HepG2 (cell line): ENCODE measurements at regions not wholly inside any gene's neighbourhood (a gene's known extent, or its start where the extent isn't known, plus 50 kb on each side); places are given as distances from the start of the nearest gene placed in this dataset.

Experiments used
- GATA4 ChIP-seq: sonication (generic); IDR thresholded peaks from 2 replicates; pipeline ENCODE4 v1.6.1; 2016; ENCODE audit warnings: antibody characterized with exemption, low read depth, borderline replicate concordance
- KLF16 ChIP-seq, 2 experiments: sonication (generic) in 1 of 2; formaldehyde crosslinking in 1 of 2; IDR thresholded peaks; 2 replicates each; pipeline versions ENCODE4 v1.6.1 to v1.8.0; 2016 to 2023; ENCODE audit warnings: missing genetic modification reagents in 2 of 2, missing compliant biosample characterization in 1 of 2
- SIN3B ChIP-seq: fragments of 150-350 bp; IDR thresholded peaks from 2 replicates; pipeline ENCODE4 v1.6.1; 2014; ENCODE audit warnings: low read length
- USF2 ChIP-seq, 2 experiments: sonication (generic) in 1 of 2; formaldehyde crosslinking in 1 of 2; IDR thresholded peaks; 2 replicates each; pipeline versions ENCODE4 v1.5.1 to v1.6.1; 2011 to 2020; ENCODE audit warnings: borderline replicate concordance in 1 of 2, low read depth in 1 of 2, low read length in 1 of 2, mild to moderate bottlenecking in 1 of 2, missing genetic modification reagents in 1 of 2, moderate library complexity in 1 of 2

GRCh38 chr18:41646915-41647620 is 308.0 kb upstream of the PIK3C3 start:
- TF ChIP-seq GATA4 (no peak), KLF16 (CRISPR knock-in tag; IDR thresholded peaks at IDR 0.05) (no peak), USF2 (IDR thresholded peaks at IDR 0.05; ENCODE audit: low read depth, low read length) (no peak), USF2 (CRISPR knock-in tag; IDR thresholded peaks at IDR 0.05; ENCODE audit: borderline replicate concordance) (no peak), SIN3B (no peak)
